SK-N-SH (cell line): ENCODE measurements at regions not wholly inside any gene's neighbourhood (a gene's known extent, or its start where the extent isn't known, plus 50 kb on each side); places are given as distances from the start of the nearest gene placed in this dataset.

ENCODE experiments used
- CTCF ChIA-PET: fragments of 300-600, 350-600 bp; formaldehyde crosslinking; extraction: SDS; loops from one replicate; lab custom pipeline; 2021; lab: Yijun Ruan, JAX
- POLR2A ChIA-PET: fragments of 350-600 bp; sonication (Branson Sonifier 250); formaldehyde crosslinking; extraction: SDS; loops from one replicate; lab custom pipeline; 2020; ENCODE audit warnings: antibody characterized with exemption, inconsistent platforms; lab: Yijun Ruan, JAX
- DNase-seq: peaks from one replicate; pipeline ENCODE4 v3.0.0; 2012
- H2AFZ ChIP-seq: fragments of 200-600 bp; sonication (generic); 2 replicates; pipeline ENCODE4 v1.8.1; 2016; ENCODE audit warnings: antibody characterized with exemption, mild to moderate bottlenecking, low read depth
- H3F3A ChIP-seq: fragments of 200-600 bp; sonication (generic); replicated peaks from 2 replicates; pipeline ENCODE3; 2016; ENCODE audit warnings: antibody characterized with exemption, mild to moderate bottlenecking; ENCODE audit not compliant: insufficient read depth
- H3K27ac ChIP-seq, 2 experiments: fragments of 200-500 bp in 1 of 2; fragments of 200-600 bp in 1 of 2; sonication (Bioruptor generic) in 1 of 2; sonication (generic), shearing (Covaris generic) in 1 of 2; 2 replicates each; pipeline versions ENCODE4 v1.5.1 to v1.6.1; 2014 to 2016; ENCODE audit warnings: low read depth in 2 of 2, inconsistent platforms in 1 of 2, low read length in 1 of 2, mild to moderate bottlenecking in 1 of 2, mixed read lengths in 1 of 2
- H3K27me3 ChIP-seq: fragments of 200-600 bp; sonication (generic), shearing (Covaris generic); 2 replicates; pipeline ENCODE4 v1.6.1; 2016; ENCODE audit warnings: mixed run types; ENCODE audit not compliant: insufficient read depth
- H3K36me3 ChIP-seq, 2 experiments: fragments of 200-500 bp in 1 of 2; fragments of 200-600 bp in 1 of 2; sonication (Bioruptor generic) in 1 of 2; sonication (generic) in 1 of 2; replicated peaks in 1 of 2; 2 replicates each; pipeline versions ENCODE3 to v1.5.1; 2014 to 2016; ENCODE audit warnings: low read length in 1 of 2, mild to moderate bottlenecking in 1 of 2; ENCODE audit not compliant: insufficient read depth in 2 of 2, control insufficient read depth in 1 of 2
- H3K4me1 ChIP-seq, 2 experiments: fragments of 200-500 bp in 1 of 2; fragments of 200-600 bp in 1 of 2; sonication (Bioruptor generic) in 1 of 2; sonication (generic), shearing (Covaris generic) in 1 of 2; 2 replicates each; pipeline versions ENCODE4 v1.5.1 to v1.6.1; 2014 to 2016; ENCODE audit warnings: low read depth in 1 of 2, low read length in 1 of 2, mixed run types in 1 of 2; ENCODE audit not compliant: insufficient read depth in 2 of 2, control insufficient read depth in 1 of 2
- H3K4me2 ChIP-seq: fragments of 200-600 bp; sonication (generic), shearing (Covaris generic); 2 replicates; pipeline ENCODE4 v1.6.1; 2017; ENCODE audit warnings: mixed run types
- H3K4me3 ChIP-seq, 2 experiments: fragments of 200-500 bp in 1 of 2; fragments of 200-600 bp in 1 of 2; sonication (Bioruptor generic) in 1 of 2; sonication (generic), shearing (Covaris generic) in 1 of 2; 2 replicates each; pipeline versions ENCODE4 v1.5.1 to v1.8.1; 2014 to 2016; ENCODE audit warnings: low read depth in 2 of 2, inconsistent platforms in 1 of 2, low read length in 1 of 2, mild to moderate bottlenecking in 1 of 2, mixed read lengths in 1 of 2, moderate library complexity in 1 of 2
- H3K79me2 ChIP-seq: fragments of 200-600 bp; sonication (generic); 2 replicates; pipeline ENCODE4 v1.8.1; 2017; ENCODE audit warnings: mild to moderate bottlenecking; ENCODE audit not compliant: insufficient read depth
- H3K9ac ChIP-seq: fragments of 200-600 bp; sonication (generic); 2 replicates; pipeline ENCODE4 v1.6.1; 2017; ENCODE audit warnings: mixed run types
- H3K9me2 ChIP-seq: fragments of 200-600 bp; sonication (generic); 2 replicates; pipeline ENCODE4 v1.6.1; 2017; ENCODE audit warnings: mixed run types
- H3K9me3 ChIP-seq: fragments of 200-600 bp; sonication (generic); 2 replicates; pipeline ENCODE4 v1.6.1; 2017; ENCODE audit warnings: mixed run types, mild to moderate bottlenecking, moderate library complexity
- H4K20me1 ChIP-seq: fragments of 200-600 bp; sonication (generic); 2 replicates; pipeline ENCODE4 v1.6.1; 2017; ENCODE audit warnings: mild to moderate bottlenecking, mixed run types; ENCODE audit not compliant: insufficient read depth
- CHD2 ChIP-seq: fragments of 150-350 bp; IDR thresholded peaks from 2 replicates; pipeline ENCODE4 v1.6.1; 2018; ENCODE audit warnings: low read length; ENCODE audit not compliant: partially characterized antibody
- CTCF ChIP-seq: fragments of 200-600 bp; sonication (generic); IDR thresholded peaks from 2 replicates; pipeline ENCODE4 v1.6.1; 2017; ENCODE audit warnings: antibody characterized with exemption, mild to moderate bottlenecking, moderate library complexity
- ELF1 ChIP-seq: IDR thresholded peaks from 2 replicates; pipeline ENCODE4 v1.4.0; 2012
- EP300 ChIP-seq, 2 experiments: IDR thresholded peaks; 2 replicates each; pipeline versions ENCODE4 v1.4.0 to v1.6.1; 2012; ENCODE audit warnings: borderline replicate concordance in 1 of 2, low read depth in 1 of 2, low read length in 1 of 2
- FOSL2 ChIP-seq: IDR thresholded peaks from 2 replicates; pipeline ENCODE4 v1.4.0; 2012; ENCODE audit warnings: low read depth, mild to moderate bottlenecking, moderate library complexity, borderline replicate concordance
- JUND ChIP-seq: IDR thresholded peaks from 2 replicates; pipeline ENCODE4 v1.4.0; 2012
- MEF2A ChIP-seq: IDR thresholded peaks from 2 replicates; pipeline ENCODE4 v1.4.0; 2012; ENCODE audit warnings: low read depth, borderline replicate concordance
- MXI1 ChIP-seq: IDR thresholded peaks from 2 replicates; pipeline ENCODE4 v1.6.1; 2012; ENCODE audit warnings: mild to moderate bottlenecking, low read depth, low read length, improper control_type of control experiment
- NRF1 ChIP-seq: IDR thresholded peaks from 2 replicates; pipeline ENCODE4 v1.6.1; 2012; ENCODE audit warnings: low read depth, mild to moderate bottlenecking, low read length
- SMC3 ChIP-seq: IDR thresholded peaks from 2 replicates; pipeline ENCODE4 v1.6.1; 2012; ENCODE audit warnings: low read depth, low read length, improper control_type of control experiment
- TAF1 ChIP-seq: IDR thresholded peaks from 2 replicates; pipeline ENCODE4 v1.6.1; 2012; ENCODE audit warnings: low read depth, mild to moderate bottlenecking, low read length, moderate library complexity, borderline replicate concordance
- TEAD4 ChIP-seq: IDR thresholded peaks from 2 replicates; pipeline ENCODE4 v1.4.0; 2012; ENCODE audit warnings: mild to moderate bottlenecking, borderline replicate concordance; ENCODE audit not compliant: insufficient read depth
- YY1 ChIP-seq: IDR thresholded peaks from 2 replicates; pipeline ENCODE4 v1.4.0; 2012; ENCODE audit warnings: low read depth, mild to moderate bottlenecking
- ZBTB33 ChIP-seq: IDR thresholded peaks from 2 replicates; pipeline ENCODE4 v1.4.0; 2012; ENCODE audit warnings: low read depth, borderline replicate concordance
- WGBS: methylation state at CpG from one replicate; pipeline ENCODE4 v1.1.6; 2017; ENCODE audit warnings: low lambda C conversion rate; 5-methylcytosine and 5-hydroxymethylcytosine counted together

GRCh38 chr19:30645946-30646577, 273.9 kb downstream of the ZNF536 start:
- H3K4me1 ChIP-seq = peaks cover 0 to 10% of the 10 kb centered on the region in 2 experiments; a peak in 2 of 4 replicates
- no peaks in the 10 kb centered on the region for H3F3A ChIP-seq
- H3K9me2 ChIP-seq = no peaks in the 10 kb centered on the region
- H4K20me1 ChIP-seq = no peaks in the 10 kb centered on the region
- no peak overlapping the region for H3K4me2 ChIP-seq
- H3K9ac ChIP-seq = no peak overlapping the region
- no peak overlapping the region for H2AFZ ChIP-seq
- WGBS = 63% methylated on average over 12 of the region's 12 CpGs
- H3K36me3 ChIP-seq = no peaks in the 10 kb centered on the region
- no peak for TF ChIP-seq CTCF
- TF ChIP-seq ELF1 = no peak
- no peak for TF ChIP-seq FOSL2
- TF ChIP-seq NRF1 = no peak
- no peak for TF ChIP-seq CHD2
- TF ChIP-seq MEF2A = no peak
- no peak for TF ChIP-seq JUND
- no peak for TF ChIP-seq EP300 (IDR thresholded peaks at IDR 0.05; ENCODE audit: borderline replicate concordance in 1 of 2, low read depth in 1 of 2, low read length in 1 of 2)
- TF ChIP-seq ZBTB33 = no peak
- TF ChIP-seq TAF1 = no peak
- TF ChIP-seq TEAD4 = no peak
- TF ChIP-seq YY1 = no peak
- TF ChIP-seq MXI1 = no peak
- TF ChIP-seq SMC3 = no peak
- no peak overlapping the region for H3K27ac ChIP-seq
- H3K79me2 ChIP-seq = no peaks in the 10 kb centered on the region
- no peak for DNase-seq
- no peak overlapping the region for H3K4me3 ChIP-seq
- ChIA-PET POLR2A (no interaction called here), CTCF (interaction anchor here (0.5 to 1.3 kb wide), 3 partner anchors 20 to 606 kb away, joined by 3 read pairs; no protein-coding TSS in a partner anchor)
- no peaks in the 10 kb centered on the region for H3K27me3 ChIP-seq
- H3K9me3 ChIP-seq = no peaks in the 10 kb centered on the region
